Keratinocyte (primary cell): ENCODE measurements at regions not wholly inside any gene's neighbourhood (a gene's known extent, or its start where the extent isn't known, plus 50 kb on each side); places are given as distances from the start of the nearest gene placed in this dataset.

Experiments
- EZH2 ChIP-seq: IDR thresholded peaks from one replicate; pipeline ENCODE4 v1.6.1; 2012; ENCODE audit warnings: inconsistent platforms, mild to moderate bottlenecking, low read length, moderate library complexity
- TF ChIP-seq, protein P1 (sequence below), 3 experiments: IDR thresholded peaks in 1 of 3; conservative IDR thresholded peaks in 1 of 3; optimal IDR thresholded peaks in 1 of 3; 2 replicates in 2 of 3; 3 replicates in 1 of 3; pipeline versions ENCODE3 to v1.5.1; 2011; ENCODE audit warnings: low read length in 3 of 3, mild to moderate bottlenecking in 3 of 3, moderate library complexity in 2 of 3, control low read depth in 1 of 3, inconsistent platforms in 1 of 3; ENCODE audit not compliant: insufficient read depth in 2 of 3; ENCODE audit errors: extremely low read depth in 1 of 3

DNA sequence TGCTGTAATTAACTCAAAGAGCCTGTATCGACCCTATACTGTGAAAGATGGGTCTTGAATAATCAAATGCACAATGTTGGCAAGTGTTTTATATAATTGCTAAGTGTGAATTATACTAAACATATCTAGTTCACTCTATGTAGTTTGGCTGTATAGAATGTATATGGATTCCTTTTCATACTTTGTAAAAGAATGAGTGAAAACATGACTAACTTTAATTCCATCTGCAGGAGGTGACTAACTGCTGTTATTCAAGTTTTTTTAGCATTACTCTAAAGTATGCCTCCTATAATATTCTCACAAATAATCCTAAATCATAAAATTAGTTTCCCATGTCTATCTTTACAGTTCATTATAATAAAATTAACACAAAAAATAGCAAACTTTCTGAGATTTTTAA is 394.0 kb upstream of the MON1B start:
- TF ChIP-seq, protein P1, sequence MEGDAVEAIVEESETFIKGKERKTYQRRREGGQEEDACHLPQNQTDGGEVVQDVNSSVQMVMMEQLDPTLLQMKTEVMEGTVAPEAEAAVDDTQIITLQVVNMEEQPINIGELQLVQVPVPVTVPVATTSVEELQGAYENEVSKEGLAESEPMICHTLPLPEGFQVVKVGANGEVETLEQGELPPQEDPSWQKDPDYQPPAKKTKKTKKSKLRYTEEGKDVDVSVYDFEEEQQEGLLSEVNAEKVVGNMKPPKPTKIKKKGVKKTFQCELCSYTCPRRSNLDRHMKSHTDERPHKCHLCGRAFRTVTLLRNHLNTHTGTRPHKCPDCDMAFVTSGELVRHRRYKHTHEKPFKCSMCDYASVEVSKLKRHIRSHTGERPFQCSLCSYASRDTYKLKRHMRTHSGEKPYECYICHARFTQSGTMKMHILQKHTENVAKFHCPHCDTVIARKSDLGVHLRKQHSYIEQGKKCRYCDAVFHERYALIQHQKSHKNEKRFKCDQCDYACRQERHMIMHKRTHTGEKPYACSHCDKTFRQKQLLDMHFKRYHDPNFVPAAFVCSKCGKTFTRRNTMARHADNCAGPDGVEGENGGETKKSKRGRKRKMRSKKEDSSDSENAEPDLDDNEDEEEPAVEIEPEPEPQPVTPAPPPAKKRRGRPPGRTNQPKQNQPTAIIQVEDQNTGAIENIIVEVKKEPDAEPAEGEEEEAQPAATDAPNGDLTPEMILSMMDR (optimal IDR thresholded peaks at IDR 0.05 in 1 of 3, IDR thresholded peaks at IDR 0.05 in 1 of 3, conservative IDR thresholded peaks at IDR 0.05 in 1 of 3; ENCODE audit: extremely low read depth in 1 of 3, insufficient read depth in 2 of 3, low read length in 3 of 3) = no peak
- TF ChIP-seq EZH2 = no peak
